Loucy (cell line): ENCODE measurements at regions not wholly inside any gene's neighbourhood (a gene's known extent, or its start where the extent isn't known, plus 50 kb on each side); places are given as distances from the start of the nearest gene placed in this dataset.

Experiments
- EZH2phosphoT487 ChIP-seq: fragments of 200-600 bp; IDR thresholded peaks from 2 replicates; pipeline ENCODE4 v1.6.1; 2018; ENCODE audit warnings: antibody characterized with exemption, mild to moderate bottlenecking, moderate library complexity, borderline replicate concordance
- TF ChIP-seq, protein P1 (sequence below): fragments of 200-600 bp; sonication (generic); conservative IDR thresholded peaks from 2 replicates; pipeline ENCODE4 v1.5.1; 2014; ENCODE audit warnings: mild to moderate bottlenecking, antibody characterized with exemption, low read length

DNA sequence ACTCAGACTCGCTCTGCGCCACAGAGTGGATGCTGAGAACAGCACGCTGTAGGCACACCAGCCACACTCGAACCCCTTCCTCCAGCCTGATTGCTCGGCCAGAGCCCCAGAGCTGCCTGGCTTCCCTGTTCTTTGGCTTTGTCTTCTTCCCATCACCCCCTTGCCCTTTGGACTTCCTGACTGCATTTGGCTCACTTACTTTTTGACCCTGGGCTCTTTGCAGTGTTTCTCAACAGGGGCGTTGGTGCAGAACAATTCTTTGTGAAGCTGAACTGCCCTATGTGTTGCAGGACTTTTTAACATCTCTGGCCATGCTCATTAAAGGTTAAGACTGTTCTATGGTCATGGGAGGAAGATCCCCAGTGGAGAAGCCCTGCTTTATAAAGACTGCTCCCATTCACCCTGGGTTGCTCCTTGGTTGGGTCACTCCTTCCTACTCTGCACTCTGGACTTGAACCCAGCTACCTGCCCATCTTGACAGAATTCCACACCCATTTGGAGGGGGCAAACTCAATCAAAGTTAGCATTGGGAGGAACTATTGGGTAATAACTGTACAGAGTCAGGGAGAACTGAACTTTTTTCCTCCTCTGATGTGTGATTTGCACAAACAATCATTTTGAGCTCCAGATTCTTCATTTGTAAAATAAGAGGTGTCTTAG lies 127.7 kb upstream of the PLEKHG7 start:
- TF ChIP-seq, protein P1, sequence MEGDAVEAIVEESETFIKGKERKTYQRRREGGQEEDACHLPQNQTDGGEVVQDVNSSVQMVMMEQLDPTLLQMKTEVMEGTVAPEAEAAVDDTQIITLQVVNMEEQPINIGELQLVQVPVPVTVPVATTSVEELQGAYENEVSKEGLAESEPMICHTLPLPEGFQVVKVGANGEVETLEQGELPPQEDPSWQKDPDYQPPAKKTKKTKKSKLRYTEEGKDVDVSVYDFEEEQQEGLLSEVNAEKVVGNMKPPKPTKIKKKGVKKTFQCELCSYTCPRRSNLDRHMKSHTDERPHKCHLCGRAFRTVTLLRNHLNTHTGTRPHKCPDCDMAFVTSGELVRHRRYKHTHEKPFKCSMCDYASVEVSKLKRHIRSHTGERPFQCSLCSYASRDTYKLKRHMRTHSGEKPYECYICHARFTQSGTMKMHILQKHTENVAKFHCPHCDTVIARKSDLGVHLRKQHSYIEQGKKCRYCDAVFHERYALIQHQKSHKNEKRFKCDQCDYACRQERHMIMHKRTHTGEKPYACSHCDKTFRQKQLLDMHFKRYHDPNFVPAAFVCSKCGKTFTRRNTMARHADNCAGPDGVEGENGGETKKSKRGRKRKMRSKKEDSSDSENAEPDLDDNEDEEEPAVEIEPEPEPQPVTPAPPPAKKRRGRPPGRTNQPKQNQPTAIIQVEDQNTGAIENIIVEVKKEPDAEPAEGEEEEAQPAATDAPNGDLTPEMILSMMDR: no peak
- TF ChIP-seq EZH2phosphoT487: no peak
